IPS DF 4.7 (cell line): ENCODE measurements at regions not wholly inside any gene's neighbourhood (a gene's known extent, or its start where the extent isn't known, plus 50 kb on each side); places are given as distances from the start of the nearest gene placed in this dataset.
A peak's percentile ranks its signal among the peaks of the same experiment; 100 is the strongest.

Experiments used
- DNase-seq: peaks from one replicate; pipeline ENCODE4 v3.0.0-alpha.2; 2013; ENCODE audit warnings: low spot score; ENCODE audit errors: extremely low read depth

DNA sequence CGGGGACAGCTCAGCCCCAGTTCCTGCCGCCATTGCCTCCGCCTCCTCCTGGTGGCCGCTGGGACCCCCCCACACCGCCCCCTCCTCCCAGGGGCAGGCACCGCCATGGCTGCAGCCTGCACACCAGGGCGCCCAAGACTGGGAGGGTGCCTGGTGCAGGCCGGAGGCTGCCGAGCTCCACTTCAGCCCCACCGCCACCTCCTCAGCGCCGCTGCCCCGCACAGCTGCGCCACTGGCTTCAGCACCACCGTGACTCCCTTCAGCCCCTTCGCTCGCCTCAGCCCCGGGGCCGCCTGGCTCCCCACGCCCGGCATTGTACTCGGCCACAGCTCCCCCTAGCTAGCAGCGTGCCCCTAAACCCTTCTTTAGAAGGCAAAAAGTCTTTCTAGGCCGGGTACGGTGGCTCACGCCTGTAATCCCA, 131.1 kb downstream of the CRYBB2 start:
- no peak for DNase-seq

DNA sequence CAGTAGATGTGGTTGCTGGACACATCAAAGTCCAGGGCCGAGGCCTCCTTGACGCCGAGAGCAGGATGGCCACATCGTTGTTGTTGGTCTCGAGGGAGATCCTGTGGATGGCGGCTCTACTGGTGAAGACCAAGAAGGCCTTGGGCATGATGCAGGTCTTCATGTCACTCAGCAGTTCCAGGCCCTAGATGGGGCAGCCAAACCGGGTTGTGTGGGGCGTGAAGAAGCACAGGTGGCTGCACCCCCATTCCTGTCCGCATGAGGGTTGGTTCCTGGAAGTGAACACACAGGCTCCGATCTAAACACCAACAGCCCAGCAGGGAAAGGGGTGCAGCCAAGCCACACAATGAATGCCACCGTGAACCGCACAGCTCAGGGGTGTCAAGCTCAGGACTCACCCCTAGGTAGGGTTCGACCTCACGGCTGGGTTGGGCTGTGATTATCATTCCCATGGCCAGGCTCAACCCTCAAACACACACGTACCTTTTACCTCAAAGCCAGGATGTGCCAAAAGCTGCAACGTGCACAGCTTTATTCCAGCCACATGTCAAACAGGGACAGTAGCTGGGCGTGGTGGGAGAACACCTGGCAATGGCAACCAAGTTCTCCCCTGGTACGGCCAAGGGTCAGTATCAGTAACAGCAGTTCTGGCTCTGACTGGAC, 132.3 kb downstream of the CRYBB2 start:
- DNase-seq, result no peak

GRCh38 chr22:25352294-25352680, 132.8 kb downstream of the CRYBB2 start:
- DNase-seq, result no peak

- DNase-seq, result no peak
Measured at GRCh38 chr22:25353516-25354445, 134.3 kb downstream of the CRYBB2 start.

DNA sequence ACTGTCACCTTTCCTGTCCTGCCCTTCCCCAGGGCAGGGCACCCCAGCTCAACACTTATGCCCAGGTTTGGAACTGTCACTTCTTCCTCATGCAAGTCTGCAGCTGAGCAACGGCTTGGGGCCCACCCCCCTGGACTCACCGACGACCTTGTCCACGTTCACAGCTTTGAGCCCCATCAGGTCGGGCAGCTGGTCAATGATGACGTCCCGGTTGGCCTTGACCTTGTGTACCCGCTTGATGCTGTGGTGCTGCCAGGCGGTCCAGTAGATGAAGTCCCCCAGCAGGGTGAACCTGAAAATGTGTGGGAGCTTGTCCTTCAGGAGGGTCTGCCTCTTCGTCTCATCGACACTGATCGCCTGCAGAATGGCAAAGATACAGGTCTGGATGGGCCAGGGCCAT, 135.0 kb downstream of the CRYBB2 start:
- no peak for DNase-seq

- no peak for DNase-seq
Measured at GRCh38 chr22:25357132-25357455, 137.7 kb downstream of the CRYBB2 start.

GRCh38 chr22:25357606-25358420, 138.4 kb downstream of the CRYBB2 start:
- no peak for DNase-seq

DNA sequence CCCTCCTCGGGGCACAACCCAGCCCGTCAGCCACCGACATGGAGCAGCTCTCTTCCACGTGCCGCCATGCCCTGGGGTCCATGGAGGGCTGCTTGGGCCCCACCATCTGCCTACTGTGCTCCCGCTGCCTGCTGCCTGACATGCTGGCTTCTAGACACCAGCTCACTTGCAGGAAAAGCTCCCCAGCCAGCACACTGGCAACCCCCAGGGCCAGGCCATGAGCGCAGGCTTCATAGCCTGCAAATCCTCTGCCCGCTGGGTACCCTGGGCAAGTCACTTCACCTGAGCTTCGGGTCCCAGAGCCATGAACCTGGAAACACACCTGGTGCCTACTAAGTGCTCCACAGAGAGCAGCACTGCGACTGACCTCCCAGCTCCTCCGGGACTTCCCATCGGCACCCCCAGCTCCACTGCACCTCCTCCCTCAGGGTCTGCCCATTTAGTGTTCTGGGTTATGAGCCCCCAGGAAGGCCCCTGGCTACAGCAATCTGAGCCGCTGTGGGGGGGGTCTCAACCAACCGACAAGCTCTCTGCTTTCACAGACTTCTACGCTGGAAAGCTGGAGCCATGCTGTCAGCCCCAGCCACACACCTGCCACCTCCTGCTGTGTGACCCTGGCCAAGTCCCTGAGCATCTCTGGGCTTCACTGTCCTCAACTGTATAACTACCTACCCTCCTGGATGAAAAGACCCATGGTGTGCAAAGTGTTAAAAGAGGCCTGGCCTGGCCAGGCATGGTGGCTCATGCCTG, 139.2 kb downstream of the CRYBB2 start:
- no peak for DNase-seq

DNA sequence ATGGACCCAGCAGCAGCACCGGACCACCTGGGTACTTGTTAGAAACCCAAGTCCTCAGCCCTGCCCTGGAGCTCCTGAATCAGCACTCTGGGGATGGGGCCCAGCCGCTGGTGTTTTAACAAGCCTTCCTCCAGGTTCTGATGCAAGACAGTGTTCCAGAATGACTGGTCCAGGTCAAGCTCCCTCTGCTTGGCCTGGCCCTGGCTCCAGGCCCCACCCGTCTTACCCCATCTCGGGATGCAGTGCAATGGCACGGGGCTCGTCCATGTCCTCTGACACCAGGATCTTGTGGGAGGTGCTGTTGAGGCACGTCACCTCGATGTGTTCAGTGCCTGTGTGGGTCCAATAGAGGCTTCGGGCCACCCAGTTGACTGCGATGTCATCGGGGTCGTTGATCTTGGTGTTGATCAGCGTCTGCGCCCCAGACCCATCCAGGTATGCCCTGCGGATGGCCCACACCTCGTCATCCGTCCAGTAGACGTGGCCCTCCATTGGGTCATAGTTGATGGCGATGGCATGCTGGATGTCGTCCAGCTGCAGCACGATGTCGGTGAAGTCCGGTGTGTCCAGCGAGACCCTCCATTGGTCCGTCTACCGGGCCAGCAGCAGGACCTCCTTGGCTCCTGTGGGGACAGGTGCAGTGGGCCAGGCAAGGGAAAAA, 140.3 kb downstream of the CRYBB2 start:
- DNase-seq, result no peak

- no peak for DNase-seq
Measured at GRCh38 chr22:25360411-25360810, 141.0 kb downstream of the CRYBB2 start.

GRCh38 chr22:25360891-25361645, 141.6 kb downstream of the CRYBB2 start:
- DNase-seq, result no peak

DNA sequence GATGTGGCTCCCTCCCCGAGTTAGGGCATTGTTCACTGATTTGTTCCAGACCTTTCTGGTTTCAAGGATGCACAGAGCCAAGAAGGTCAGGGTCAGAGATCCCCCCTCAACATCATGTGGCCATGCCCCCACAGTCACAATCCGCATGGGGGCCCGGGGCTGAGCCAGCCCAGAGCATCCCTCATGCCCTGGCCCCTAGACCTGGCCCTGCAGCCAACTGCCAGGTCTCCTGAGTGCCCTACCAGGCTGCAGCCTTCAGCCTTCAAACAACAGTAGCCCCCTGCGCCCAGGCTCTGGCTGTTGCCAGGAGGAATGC, 142.4 kb downstream of the CRYBB2 start:
- no peak for DNase-seq

GRCh38 chr22:25362215-25362882, 142.9 kb downstream of the CRYBB2 start:
- peak; percentile 38 for DNase-seq

- no peak for DNase-seq
Measured at GRCh38 chr22:25362883-25363240, 143.4 kb downstream of the CRYBB2 start.

- DNase-seq, result no peak
Measured at GRCh38 chr22:25363474-25363873, 144.0 kb downstream of the CRYBB2 start.

DNA sequence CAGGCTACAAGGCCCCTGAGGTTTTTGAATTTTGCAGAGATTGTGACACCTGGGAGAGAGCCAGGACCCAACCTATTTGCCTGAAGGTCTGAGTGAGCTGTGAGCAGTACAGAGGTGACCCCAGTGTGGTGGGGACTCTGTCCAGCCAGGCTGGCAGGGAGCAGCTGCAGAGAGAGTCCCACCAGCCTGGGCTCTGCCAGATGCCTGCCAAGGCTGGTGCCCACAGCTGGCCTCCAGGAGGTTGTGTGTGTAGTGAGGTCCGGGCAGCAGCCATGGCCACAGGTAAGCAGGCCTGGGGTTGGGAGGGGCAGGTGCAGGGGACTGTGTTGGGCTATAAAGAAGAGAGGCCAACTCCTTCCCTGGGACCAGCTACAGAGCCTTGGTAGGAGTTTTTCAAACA, 144.8 kb downstream of the CRYBB2 start:
- no peak for DNase-seq

- no peak for DNase-seq
Measured at GRCh38 chr22:25364736-25365241, 145.3 kb downstream of the CRYBB2 start.

GRCh38 chr22:25365491-25366261, 146.2 kb downstream of the CRYBB2 start:
- no peak for DNase-seq

DNA sequence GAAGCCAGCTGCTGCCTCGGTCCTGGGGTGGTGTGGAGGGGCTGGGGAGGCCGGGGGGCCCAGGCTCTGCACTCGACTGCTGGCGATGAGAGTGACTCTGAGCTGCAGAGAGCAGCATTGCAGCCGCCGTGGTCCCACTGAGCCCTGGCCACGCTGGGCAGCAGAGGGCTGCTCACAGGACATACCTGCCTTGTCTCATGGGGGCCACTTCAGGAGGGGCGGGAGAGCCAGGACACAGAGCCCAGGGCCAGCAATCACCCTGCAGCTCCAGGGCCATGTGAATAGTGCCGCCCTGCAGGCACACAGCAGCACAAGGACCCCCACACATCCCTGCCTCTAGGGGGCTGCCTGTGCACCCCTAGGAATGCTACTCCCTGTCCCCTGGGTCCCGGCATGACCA, 147.0 kb downstream of the CRYBB2 start:
- no peak for DNase-seq
